SK-N-SH treated with all-trans-retinoic acid at 6 μM for 48 hours (cell line): ENCODE measurements at regions not wholly inside any gene's neighbourhood (a gene's known extent, or its start where the extent isn't known, plus 50 kb on each side); places are given as distances from the start of the nearest gene placed in this dataset.

Experiments used
- ISL1 ChIP-seq: fragments of 250-450 bp; sonication (Bioruptor Pico); IDR thresholded peaks from 2 replicates; pipeline ENCODE4 v2.1.2; 2022; ENCODE audit warnings: mild to moderate bottlenecking, moderate library complexity
- PATZ1 ChIP-seq: fragments of 250-450 bp; sonication (Bioruptor Pico); IDR thresholded peaks from 2 replicates; pipeline ENCODE4 v1.8.0; 2020; ENCODE audit warnings: mild to moderate bottlenecking, moderate library complexity, borderline replicate concordance
- POU6F1 ChIP-seq: fragments of 250-450 bp; sonication (Bioruptor Pico); IDR thresholded peaks from 2 replicates; pipeline ENCODE4 v1.8.0; 2021; ENCODE audit warnings: low read depth, mild to moderate bottlenecking, moderate library complexity, borderline replicate concordance
- ZC3H10 ChIP-seq: fragments of 250-450 bp; sonication (Bioruptor Pico); IDR thresholded peaks from 2 replicates; pipeline ENCODE4 v1.5.1; 2021; ENCODE audit warnings: mild to moderate bottlenecking, moderate library complexity

- TF ChIP-seq POU6F1 (CRISPR knock-in tag): no peak
- TF ChIP-seq PATZ1 (CRISPR knock-in tag): no peak
- TF ChIP-seq ZC3H10 (CRISPR knock-in tag): no peak
- no peak for TF ChIP-seq ISL1 (CRISPR knock-in tag)
Measured at GRCh38 chr1:53378932-53379661, 51.2 kb upstream of the LRP8 start.
